Erythroblast (primary cell): ENCODE measurements at regions not wholly inside any gene's neighbourhood (a gene's known extent, or its start where the extent isn't known, plus 50 kb on each side); places are given as distances from the start of the nearest gene placed in this dataset.

ENCODE experiments used
- GATA1 ChIP-seq: IDR thresholded peaks from 2 replicates; pipeline ENCODE4 v1.6.1; 2011; ENCODE audit warnings: low read depth, mild to moderate bottlenecking, control low read depth, low read length, moderate library complexity
- POLR2A ChIP-seq: IDR thresholded peaks from 2 replicates; pipeline ENCODE4 v1.6.1; 2011; ENCODE audit warnings: mild to moderate bottlenecking, low read length

- TF ChIP-seq POLR2A: no peak
- TF ChIP-seq GATA1: no peak
These were observed 194.4 kb upstream of the KCNJ16 start for GRCh38 chr17:69880591-69881112.
